OCI-LY3 (cell line): ENCODE measurements at regions not wholly inside any gene's neighbourhood (a gene's known extent, or its start where the extent isn't known, plus 50 kb on each side); places are given as distances from the start of the nearest gene placed in this dataset.

Experiments used
- CTCF ChIP-seq: fragments of 200-600, 300-600 bp; sonication (generic); IDR thresholded peaks from 2 replicates; pipeline ENCODE4 v1.5.1; 2014; ENCODE audit warnings: antibody characterized with exemption, low read length, low read depth
- EZH2phosphoT487 ChIP-seq: fragments of 200-600 bp; shearing (Covaris generic); IDR thresholded peaks from 2 replicates; pipeline ENCODE4 v1.6.1; 2018; ENCODE audit warnings: antibody characterized with exemption, mixed run types, low read depth

- TF ChIP-seq CTCF, result no peak
- no peak for TF ChIP-seq EZH2phosphoT487
These were observed 627.2 kb downstream of the ZIC1 start for GRCh38 chr3:148036331-148036876.
